GM12878 (cell line): ENCODE measurements at regions not wholly inside any gene's neighbourhood (a gene's known extent, or its start where the extent isn't known, plus 50 kb on each side); places are given as distances from the start of the nearest gene placed in this dataset.

Experiments
- ATAC-seq: fragments of 200-7000 bp; cut with Tn5 transposase; 3 replicates; pipeline ENCODE4 v1.9.1; 2020; ENCODE audit warnings: mild to moderate bottlenecking, moderate library complexity
- BruUV-seq: library from RNA; stranded (reverse); fragments of 400-500 nt; replicated peaks from 2 replicates; lab custom pipeline; 2021; lab: Mats Ljungman, UMichigan
- CTCF ChIA-PET: fragments of 300-600 bp; sonication (Branson Sonifier 250); formaldehyde crosslinking; extraction: SDS; loops from one replicate; lab custom pipeline; 2021; ENCODE audit warnings: inconsistent platforms; lab: Yijun Ruan, JAX
- POLR2A ChIA-PET: fragments of 350-600 bp; formaldehyde crosslinking; extraction: SDS; loops from one replicate; lab custom pipeline; 2021; ENCODE audit warnings: inconsistent platforms; lab: Charles Lee
- RAD21 ChIA-PET: fragments of 300-600 bp; sonication (Branson Sonifier 250); formaldehyde crosslinking; loops from one replicate; lab custom pipeline; 2023; ENCODE audit warnings: antibody characterized with exemption; ENCODE audit not compliant: unreplicated experiment; lab: Charles Lee
- SMC1A ChIA-PET: fragments of 300-600 bp; sonication (Branson Sonifier 250); formaldehyde crosslinking; loops from one replicate; lab custom pipeline; 2023; ENCODE audit not compliant: unreplicated experiment, uncharacterized antibody; lab: Charles Lee
- DNase-seq: peaks from one replicate; pipeline ENCODE4 v3.0.0-alpha.2; 2011; ENCODE audit warnings: low read depth, low spot score
- FAIRE-seq: peaks from 3 replicates; lab custom pipeline; 2011; peaks lifted over from hg19 to GRCh38; lab: Jason Lieb, UNC
- H2AFZ ChIP-seq: 2 replicates; pipeline ENCODE4 v1.6.0; 2011; ENCODE audit warnings: low read depth, low read length, control low read depth; ENCODE audit not compliant: control insufficient read depth
- H3K27ac ChIP-seq: 2 replicates; pipeline ENCODE4 v1.5.1; 2011; ENCODE audit warnings: control low read depth; ENCODE audit not compliant: control insufficient read depth, insufficient read depth
- H3K27me3 ChIP-seq, 2 experiments: replicated peaks in 1 of 2; 2 replicates each; pipeline versions ENCODE4 v1.6.0 to v1.6.1; 2011; ENCODE audit warnings: low read length in 1 of 2; ENCODE audit not compliant: control insufficient read depth in 2 of 2, insufficient read depth in 2 of 2
- H3K36me3 ChIP-seq, 2 experiments: 2 replicates each; pipeline ENCODE4 v1.5.1; 2011; ENCODE audit warnings: low read length in 1 of 2; ENCODE audit not compliant: control insufficient read depth in 2 of 2, insufficient read depth in 2 of 2
- H3K4me1 ChIP-seq: 2 replicates; pipeline ENCODE4 v1.6.1; 2011; ENCODE audit warnings: mild to moderate bottlenecking, low read length, moderate library complexity, mixed read lengths; ENCODE audit not compliant: control insufficient read depth, insufficient read depth
- H3K4me2 ChIP-seq: 2 replicates; pipeline ENCODE4 v1.6.0; 2011; ENCODE audit warnings: control low read depth; ENCODE audit not compliant: control insufficient read depth, insufficient read depth
- H3K4me3 ChIP-seq: fragments of 200-600 bp; sonication (generic); 2 replicates; pipeline ENCODE4 v1.5.1; 2016
- H3K79me2 ChIP-seq: 2 replicates; pipeline ENCODE4 v1.6.0; 2011; ENCODE audit warnings: low read length; ENCODE audit not compliant: control insufficient read depth, insufficient read depth
- H3K9ac ChIP-seq: 2 replicates; pipeline ENCODE4 v1.8.0; 2011; ENCODE audit warnings: low read length, control low read depth, mixed read lengths; ENCODE audit not compliant: control insufficient read depth, insufficient read depth
- H3K9me3 ChIP-seq: replicated peaks from 3 replicates; pipeline ENCODE4 v1.5.1; 2011; ENCODE audit warnings: mild to moderate bottlenecking, low read length; ENCODE audit not compliant: control insufficient read depth, insufficient read depth
- H4K20me1 ChIP-seq: 2 replicates; pipeline ENCODE4 v1.6.0; 2011; ENCODE audit not compliant: control insufficient read depth, insufficient read depth
- CBFB ChIP-seq: IDR thresholded peaks from 2 replicates; pipeline ENCODE4 v1.6.1; 2016; ENCODE audit warnings: antibody characterized with exemption, low read depth
- CBX3 ChIP-seq: fragments of 200-600 bp; sonication (generic); IDR thresholded peaks from 2 replicates; pipeline ENCODE4 v1.6.1; 2016; ENCODE audit warnings: low read depth, borderline replicate concordance
- CREB1 ChIP-seq: IDR thresholded peaks from 2 replicates; pipeline ENCODE4 v1.6.1; 2012; ENCODE audit warnings: low read depth, mild to moderate bottlenecking, inconsistent platforms
- RAD51 ChIP-seq: fragments of 450-650 bp; IDR thresholded peaks from 2 replicates; pipeline ENCODE4 v1.6.1; 2016; ENCODE audit warnings: moderate library complexity, mild to moderate bottlenecking, inconsistent platforms
- SMAD5 ChIP-seq: IDR thresholded peaks from 2 replicates; pipeline ENCODE4 v1.6.1; 2016; ENCODE audit warnings: antibody characterized with exemption, low read depth
- STAT3 ChIP-seq: IDR thresholded peaks from 2 replicates; pipeline ENCODE4 v1.6.1; 2011; ENCODE audit warnings: low read depth, low read length, improper control_type of control experiment
- WGBS: methylation state at CpG from one replicate; pipeline ENCODE4 v1.1.6; 2016; ENCODE audit warnings: low lambda C conversion rate; ENCODE audit not compliant: insufficient replicate concordance, insufficient coverage; ENCODE audit errors: missing lambda C conversion rate; 5-methylcytosine and 5-hydroxymethylcytosine counted together
- in situ Hi-C: fragments of 300-500 bp; cut with MboI; formaldehyde crosslinking; loops from 9 replicates; pipeline ENCODE4 v1.14.3; 2018; ENCODE audit warnings: mixed read lengths
- intact Hi-C: fragments of 100-400 bp; cut with micrococcal nuclease; formaldehyde crosslinking; loops from one replicate; pipeline ENCODE4 v1.14.2; 2022; ENCODE audit not compliant: unreplicated experiment
- TF ChIP-seq, protein P1 (sequence below): IDR thresholded peaks from 2 replicates; pipeline ENCODE4 v1.6.1; 2011; ENCODE audit warnings: borderline replicate concordance, low read depth, mild to moderate bottlenecking, moderate library complexity, mixed read lengths, low read length; ENCODE audit not compliant: insufficient read depth; ENCODE audit errors: extremely low read length
- TF ChIP-seq, protein P2 (sequence below): fragments of 450-650 bp; formaldehyde crosslinking; IDR thresholded peaks from 2 replicates; pipeline ENCODE4 v1.4.0; 2022; ENCODE audit warnings: mild to moderate bottlenecking, moderate library complexity

DNA sequence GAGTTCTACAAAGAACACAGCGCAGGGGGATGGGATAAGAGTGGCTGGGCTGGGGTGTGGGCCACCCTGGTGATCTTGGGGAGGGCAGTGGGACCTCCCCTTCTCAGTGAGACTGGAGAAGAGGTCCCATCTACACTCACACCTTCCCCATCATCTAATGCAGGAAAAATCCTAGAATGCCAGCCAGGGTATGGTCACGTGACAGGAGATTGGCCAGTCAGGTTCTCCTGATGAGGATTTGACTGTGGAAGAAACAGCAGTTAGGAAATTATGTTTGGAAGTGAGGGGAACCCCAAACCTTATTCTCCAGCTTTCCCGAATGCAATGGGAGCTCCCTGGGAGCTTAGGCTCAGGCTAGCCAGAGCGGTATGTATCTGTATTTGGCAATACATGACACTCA is 158.8 kb upstream of the GRB10 start:
- H3K79me2 ChIP-seq: no peaks in the 10 kb centered on the region
- ChIA-PET RAD21 (no interaction called here), POLR2A (no interaction called here), CTCF (interaction anchor here (0.6 kb wide), 1 partner anchor 12 kb away, joined by 4 read pairs; no protein-coding TSS in a partner anchor), SMC1A (no interaction called here)
- no peaks in the 10 kb centered on the region for H3K27me3 ChIP-seq
- no peak for DNase-seq
- H3K36me3 ChIP-seq: no peaks in the 10 kb centered on the region
- H3K4me2 ChIP-seq: no peak overlapping the region
- H3K4me3 ChIP-seq: no peak overlapping the region
- no peak overlapping the region for H3K9ac ChIP-seq
- 3% methylated on average over 4 of the region's 4 CpGs for WGBS
- no peaks in the 10 kb centered on the region for H3K4me1 ChIP-seq
- intact Hi-C loops: no loop called here
- no peak overlapping the region for H3K27ac ChIP-seq
- no peaks in the 10 kb centered on the region for H3K9me3 ChIP-seq
- no peaks in the 10 kb centered on the region for H4K20me1 ChIP-seq
- H2AFZ ChIP-seq: no peak overlapping the region
- BruUV-seq: no TSS peak
- no peak for FAIRE-seq
- in situ Hi-C loops: no loop called here
- no peak for TF ChIP-seq CBFB
- TF ChIP-seq, protein P1, sequence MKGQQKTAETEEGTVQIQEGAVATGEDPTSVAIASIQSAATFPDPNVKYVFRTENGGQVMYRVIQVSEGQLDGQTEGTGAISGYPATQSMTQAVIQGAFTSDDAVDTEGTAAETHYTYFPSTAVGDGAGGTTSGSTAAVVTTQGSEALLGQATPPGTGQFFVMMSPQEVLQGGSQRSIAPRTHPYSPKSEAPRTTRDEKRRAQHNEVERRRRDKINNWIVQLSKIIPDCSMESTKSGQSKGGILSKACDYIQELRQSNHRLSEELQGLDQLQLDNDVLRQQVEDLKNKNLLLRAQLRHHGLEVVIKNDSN: peak; percentile 11
- no peak for TF ChIP-seq CREB1
- TF ChIP-seq CBX3: no peak
- no peak for TF ChIP-seq STAT3
- TF ChIP-seq SMAD5: no peak
- TF ChIP-seq RAD51: 0 out of 2 replicates have a peak, but pooled peaks have one; percentile 21
- TF ChIP-seq, protein P2, sequence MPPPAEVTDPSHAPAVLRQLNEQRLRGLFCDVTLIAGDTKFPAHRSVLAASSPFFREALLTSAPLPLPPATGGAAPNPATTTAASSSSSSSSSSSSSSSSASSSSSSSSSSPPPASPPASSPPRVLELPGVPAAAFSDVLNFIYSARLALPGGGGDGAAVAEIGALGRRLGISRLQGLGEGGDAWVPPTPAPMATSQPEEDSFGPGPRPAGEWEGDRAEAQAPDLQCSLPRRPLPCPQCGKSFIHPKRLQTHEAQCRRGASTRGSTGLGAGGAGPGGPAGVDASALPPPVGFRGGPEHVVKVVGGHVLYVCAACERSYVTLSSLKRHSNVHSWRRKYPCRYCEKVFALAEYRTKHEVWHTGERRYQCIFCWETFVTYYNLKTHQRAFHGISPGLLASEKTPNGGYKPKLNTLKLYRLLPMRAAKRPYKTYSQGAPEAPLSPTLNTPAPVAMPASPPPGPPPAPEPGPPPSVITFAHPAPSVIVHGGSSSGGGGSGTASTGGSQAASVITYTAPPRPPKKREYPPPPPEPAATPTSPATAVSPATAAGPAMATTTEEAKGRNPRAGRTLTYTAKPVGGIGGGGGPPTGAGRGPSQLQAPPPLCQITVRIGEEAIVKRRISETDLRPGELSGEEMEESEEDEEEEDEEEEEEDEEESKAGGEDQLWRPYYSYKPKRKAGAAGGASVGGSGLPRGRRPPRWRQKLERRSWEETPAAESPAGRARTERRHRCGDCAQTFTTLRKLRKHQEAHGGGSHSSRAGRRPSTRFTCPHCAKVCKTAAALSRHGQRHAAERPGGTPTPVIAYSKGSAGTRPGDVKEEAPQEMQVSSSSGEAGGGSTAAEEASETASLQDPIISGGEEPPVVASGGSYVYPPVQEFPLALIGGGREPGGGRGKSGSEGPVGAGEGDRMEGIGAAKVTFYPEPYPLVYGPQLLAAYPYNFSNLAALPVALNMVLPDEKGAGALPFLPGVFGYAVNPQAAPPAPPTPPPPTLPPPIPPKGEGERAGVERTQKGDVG: no peak
- TF ChIP-seq, all 136 proteins: peak for 2
- no peak for ATAC-seq
